Stimulated activated CD4-positive, alpha-beta T cell treated with anti-CD3 and anti-CD28 coated beads, Interleukin-2, amount 100 ng/mL, for 4 hours (primary cell): ENCODE measurements at regions not wholly inside any gene's neighbourhood (a gene's known extent, or its start where the extent isn't known, plus 50 kb on each side); places are given as distances from the start of the nearest gene placed in this dataset.
"Not testable (repeated sequence)": the region's sequence is repeated elsewhere in the genome, so short reads cannot be mapped to it uniquely, and the experiment has no call there.

Experiments
- DNase-seq: peaks from one replicate; pipeline ENCODE4 v3.0.0-alpha.2; 2020; ENCODE audit warnings: low read depth

GRCh38 chr5:57738787-57739186 lies 256.2 kb upstream of the ACTBL2 start:
- DNase-seq, result no peak

- DNase-seq, result no peak
Observed at GRCh38 chr5:57738301-57738700, 255.7 kb upstream of the ACTBL2 start.

- DNase-seq, result no peak
Observed at GRCh38 chr5:57736716-57737115, 254.1 kb upstream of the ACTBL2 start.

GRCh38 chr5:57735279-57736153 lies 252.9 kb upstream of the ACTBL2 start:
- not testable (repeated sequence) for DNase-seq

- no peak for DNase-seq
Observed at GRCh38 chr5:57734296-57734695, 251.7 kb upstream of the ACTBL2 start.

GRCh38 chr5:57727591-57727990 lies 245.0 kb upstream of the ACTBL2 start:
- DNase-seq, result no peak

- no peak for DNase-seq
Observed at GRCh38 chr5:57725658-57726504, 243.3 kb upstream of the ACTBL2 start.

GRCh38 chr5:57724836-57725235 lies 242.2 kb upstream of the ACTBL2 start:
- DNase-seq, result no peak

- DNase-seq, result no peak
Observed at GRCh38 chr5:57721226-57721625, 238.6 kb upstream of the ACTBL2 start.

- no peak for DNase-seq
Observed at GRCh38 chr5:57720656-57721055, 238.0 kb upstream of the ACTBL2 start.

- no peak for DNase-seq
Observed at GRCh38 chr5:57719216-57719615, 236.6 kb upstream of the ACTBL2 start.

- no peak for DNase-seq
Observed at GRCh38 chr5:57718155-57718554, 235.5 kb upstream of the ACTBL2 start.

GRCh38 chr5:57717555-57717954 lies 234.9 kb upstream of the ACTBL2 start:
- DNase-seq, result no peak

- DNase-seq, result no peak
Observed at GRCh38 chr5:57716661-57717060, 234.1 kb upstream of the ACTBL2 start.

- no peak for DNase-seq
Observed at GRCh38 chr5:57715296-57715695, 232.7 kb upstream of the ACTBL2 start.

GRCh38 chr5:57713535-57713934 lies 230.9 kb upstream of the ACTBL2 start:
- DNase-seq, result not testable (repeated sequence)

- DNase-seq, result no peak
Observed at GRCh38 chr5:57711946-57712345, 229.3 kb upstream of the ACTBL2 start.

- no peak for DNase-seq
Observed at GRCh38 chr5:57711471-57711870, 228.9 kb upstream of the ACTBL2 start.

GRCh38 chr5:57710126-57710525 lies 227.5 kb upstream of the ACTBL2 start:
- no peak for DNase-seq

- DNase-seq, result no peak
Observed at GRCh38 chr5:57705769-57706168, 223.2 kb upstream of the ACTBL2 start.

GRCh38 chr5:57703721-57704120 lies 221.1 kb upstream of the ACTBL2 start:
- DNase-seq, result no peak

GRCh38 chr5:57700484-57700883 lies 217.9 kb upstream of the ACTBL2 start:
- DNase-seq, result no peak

GRCh38 chr5:57700072-57700471 lies 217.5 kb upstream of the ACTBL2 start:
- no peak for DNase-seq
